MCF 10A (cell line): ENCODE measurements at regions not wholly inside any gene's neighbourhood (a gene's known extent, or its start where the extent isn't known, plus 50 kb on each side); places are given as distances from the start of the nearest gene placed in this dataset.

Experiments
- BruUV-seq: library from RNA; stranded (reverse); fragments of 400-500 nt; replicated peaks from 2 replicates; lab custom pipeline; 2021; lab: Mats Ljungman, UMichigan
- CTCF ChIA-PET: fragments of 300-600 bp; sonication (Branson Sonifier 250); formaldehyde crosslinking; extraction: SDS; loops from one replicate; lab custom pipeline; 2021; ENCODE audit warnings: antibody characterized with exemption, inconsistent platforms; lab: Yijun Ruan, JAX
- POLR2A ChIA-PET: fragments of 300-600, 350-650 bp; sonication (Branson Sonifier 250); formaldehyde crosslinking; extraction: SDS; loops from one replicate; lab custom pipeline; 2020; ENCODE audit warnings: antibody characterized with exemption, inconsistent platforms; lab: Yijun Ruan, JAX
- DNase-seq: peaks from one replicate; pipeline ENCODE4 v3.0.0-alpha.2; 2018; ENCODE audit not compliant: unreplicated experiment
- H3K27ac Mint-ChIP-seq: one replicate; pipeline ENCODE4 v1.8.0; 2022; ENCODE audit warnings: mild to moderate bottlenecking, low read depth, mixed read lengths; ENCODE audit not compliant: unreplicated experiment
- H3K27me3 Mint-ChIP-seq: one replicate; pipeline ENCODE4 v1.8.0; 2022; ENCODE audit warnings: mixed read lengths; ENCODE audit not compliant: insufficient read depth, unreplicated experiment
- H3K36me3 Mint-ChIP-seq: one replicate; pipeline ENCODE4 v1.8.0; 2022; ENCODE audit warnings: mild to moderate bottlenecking, moderate library complexity, mixed read lengths; ENCODE audit not compliant: insufficient read depth, unreplicated experiment
- H3K4me1 Mint-ChIP-seq: one replicate; pipeline ENCODE4 v1.8.0; 2022; ENCODE audit warnings: mixed read lengths; ENCODE audit not compliant: insufficient read depth, unreplicated experiment
- H3K4me3 Mint-ChIP-seq: one replicate; pipeline ENCODE4 v1.8.0; 2022; ENCODE audit warnings: mild to moderate bottlenecking, moderate library complexity, mixed read lengths; ENCODE audit not compliant: unreplicated experiment
- H3K9me3 Mint-ChIP-seq: one replicate; pipeline ENCODE4 v1.8.0; 2022; ENCODE audit warnings: mixed read lengths; ENCODE audit not compliant: unreplicated experiment
- CTCF ChIP-seq: fragments of 200-600 bp; IDR thresholded peaks from one replicate; pipeline ENCODE4 v1.8.0; 2022; ENCODE audit warnings: antibody characterized with exemption, mild to moderate bottlenecking; ENCODE audit not compliant: unreplicated experiment
- intact Hi-C: fragments of 100-400 bp; cut with micrococcal nuclease; formaldehyde crosslinking; loops from 2 replicates; pipeline ENCODE4 v1.14.1; 2022

GRCh38 chrX:36930491-36930890 is 77.7 kb upstream of the FAM47C start:
- Mint-ChIP-seq H3K4me1 (no peaks in the 10 kb centered on the region), H3K27ac (no peak overlapping the region), H3K9me3 (peaks cover 8% of the 10 kb centered on the region), H3K4me3 (no peak overlapping the region), H3K27me3 (peaks cover 19% of the 10 kb centered on the region), H3K36me3 (no peaks in the 10 kb centered on the region)
- no TSS peak for BruUV-seq
- ChIA-PET CTCF (no interaction called here), POLR2A (no interaction called here)
- no peak for DNase-seq
- intact Hi-C loops: no loop called here
- TF ChIP-seq CTCF: no peak

GRCh38 chrX:36947214-36947613 is 61.0 kb upstream of the FAM47C start:
- Mint-ChIP-seq H3K27ac (no peak overlapping the region), H3K4me1 (no peaks in the 10 kb centered on the region), H3K36me3 (no peaks in the 10 kb centered on the region), H3K27me3 (peaks cover 18% of the 10 kb centered on the region), H3K9me3 (no peaks in the 10 kb centered on the region), H3K4me3 (no peak overlapping the region)
- ChIA-PET CTCF (no interaction called here), POLR2A (no interaction called here)
- DNase-seq: no peak
- BruUV-seq: no TSS peak
- TF ChIP-seq CTCF: no peak
- intact Hi-C loops: no loop called here

- intact Hi-C loops: no loop called here
- Mint-ChIP-seq H3K9me3 (no peaks in the 10 kb centered on the region), H3K4me3 (no peak overlapping the region), H3K27me3 (peaks cover 39% of the 10 kb centered on the region), H3K36me3 (no peaks in the 10 kb centered on the region), H3K27ac (no peak overlapping the region), H3K4me1 (no peaks in the 10 kb centered on the region)
- no peak for TF ChIP-seq CTCF
- no peak for DNase-seq
- POLR2A ChIA-PET: interaction anchor here (1.0 kb wide), 1 partner anchor 10 kb away, joined by 3 read pairs; no protein-coding TSS in a partner anchor
- CTCF ChIA-PET: interaction anchor here (1.2 kb wide), 1 partner anchor 886 kb away, joined by 3 read pairs; no protein-coding TSS in a partner anchor
- BruUV-seq: no TSS peak
Observed at GRCh38 chrX:36950495-36951253, 57.5 kb upstream of the FAM47C start.

- CTCF ChIA-PET: no interaction called here
- Mint-ChIP-seq H3K4me3 (no peak overlapping the region), H3K36me3 (no peaks in the 10 kb centered on the region), H3K9me3 (peaks cover 6% of the 10 kb centered on the region), H3K27ac (no peak overlapping the region), H3K4me1 (no peaks in the 10 kb centered on the region), H3K27me3 (peaks cover 20% of the 10 kb centered on the region)
- POLR2A ChIA-PET: no interaction called here
- no peak for DNase-seq
- no TSS peak for BruUV-seq
- intact Hi-C loops: no loop called here
- TF ChIP-seq CTCF: no peak
Observed at GRCh38 chrX:36957425-36958328, 50.5 kb upstream of the FAM47C start.
